ENCODE measurements at regions not wholly inside any gene's neighbourhood (a gene's known extent, or its start where the extent isn't known, plus 50 kb on each side); places are given as distances from the start of the nearest gene placed in this dataset.

DNA sequence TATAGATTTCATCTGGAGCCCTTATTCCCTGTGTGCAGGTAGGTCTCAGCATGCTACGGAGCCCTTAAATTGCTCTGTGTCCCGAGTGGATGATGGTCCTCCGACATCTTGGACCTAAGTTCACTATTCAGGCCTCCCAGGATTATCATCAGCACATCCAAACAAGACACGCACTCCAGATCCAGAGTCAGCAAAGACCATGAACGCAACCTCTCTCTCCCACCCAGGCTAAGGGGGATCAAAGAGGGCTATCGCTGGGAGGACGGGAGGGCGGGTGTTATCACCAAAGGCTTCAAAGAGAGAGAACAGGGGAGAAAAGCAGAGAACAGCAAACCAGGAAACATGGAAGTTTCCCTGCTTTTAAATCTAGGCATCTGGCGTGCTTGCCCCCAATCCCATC, 659.4 kb downstream of the TBC1D22A start:
- TF ChIP-seq TCF4 (CRISPR knock-in tag; IDR thresholded peaks at IDR 0.05; ENCODE audit: borderline replicate concordance) (no peak), ZC3H10 (CRISPR knock-in tag; IDR thresholded peaks at IDR 0.05) (no peak), CSDC2 (CRISPR knock-in tag; IDR thresholded peaks at IDR 0.05) (no peak), BACH2 (CRISPR knock-in tag; IDR thresholded peaks at IDR 0.05; ENCODE audit: borderline replicate concordance) (no peak)
- TF ChIP-seq, protein P1, sequence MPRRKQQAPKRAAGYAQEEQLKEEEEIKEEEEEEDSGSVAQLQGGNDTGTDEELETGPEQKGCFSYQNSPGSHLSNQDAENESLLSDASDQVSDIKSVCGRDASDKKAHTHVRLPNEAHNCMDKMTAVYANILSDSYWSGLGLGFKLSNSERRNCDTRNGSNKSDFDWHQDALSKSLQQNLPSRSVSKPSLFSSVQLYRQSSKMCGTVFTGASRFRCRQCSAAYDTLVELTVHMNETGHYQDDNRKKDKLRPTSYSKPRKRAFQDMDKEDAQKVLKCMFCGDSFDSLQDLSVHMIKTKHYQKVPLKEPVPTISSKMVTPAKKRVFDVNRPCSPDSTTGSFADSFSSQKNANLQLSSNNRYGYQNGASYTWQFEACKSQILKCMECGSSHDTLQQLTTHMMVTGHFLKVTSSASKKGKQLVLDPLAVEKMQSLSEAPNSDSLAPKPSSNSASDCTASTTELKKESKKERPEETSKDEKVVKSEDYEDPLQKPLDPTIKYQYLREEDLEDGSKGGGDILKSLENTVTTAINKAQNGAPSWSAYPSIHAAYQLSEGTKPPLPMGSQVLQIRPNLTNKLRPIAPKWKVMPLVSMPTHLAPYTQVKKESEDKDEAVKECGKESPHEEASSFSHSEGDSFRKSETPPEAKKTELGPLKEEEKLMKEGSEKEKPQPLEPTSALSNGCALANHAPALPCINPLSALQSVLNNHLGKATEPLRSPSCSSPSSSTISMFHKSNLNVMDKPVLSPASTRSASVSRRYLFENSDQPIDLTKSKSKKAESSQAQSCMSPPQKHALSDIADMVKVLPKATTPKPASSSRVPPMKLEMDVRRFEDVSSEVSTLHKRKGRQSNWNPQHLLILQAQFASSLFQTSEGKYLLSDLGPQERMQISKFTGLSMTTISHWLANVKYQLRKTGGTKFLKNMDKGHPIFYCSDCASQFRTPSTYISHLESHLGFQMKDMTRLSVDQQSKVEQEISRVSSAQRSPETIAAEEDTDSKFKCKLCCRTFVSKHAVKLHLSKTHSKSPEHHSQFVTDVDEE (CRISPR knock-in tag; IDR thresholded peaks at IDR 0.05) = no peak
- no peak for ATAC-seq

DNA sequence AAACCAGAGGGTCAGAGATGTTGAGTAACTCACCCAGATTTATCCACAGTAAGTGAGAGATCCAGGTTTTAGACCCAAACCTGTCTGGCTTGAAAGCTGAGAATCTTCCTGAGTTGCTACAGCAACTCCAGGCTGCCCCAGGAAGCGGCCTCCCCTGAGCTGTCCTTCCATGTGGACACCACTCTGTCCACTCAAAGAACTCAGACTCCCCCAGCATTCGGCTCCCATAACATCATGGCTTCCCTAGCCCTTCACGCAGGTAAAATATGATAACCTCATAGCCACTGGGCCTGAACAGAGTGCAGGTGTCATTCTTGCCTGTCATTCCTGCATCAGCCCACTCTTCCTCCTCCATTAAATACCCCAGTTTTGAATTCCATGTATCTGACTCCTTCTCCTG, 657.8 kb downstream of the TBC1D22A start:
- ATAC-seq = no peak
- TF ChIP-seq ZFP3 (CRISPR knock-in tag; IDR thresholded peaks at IDR 0.05) = no peak
- TF ChIP-seq OSR1 (CRISPR knock-in tag; IDR thresholded peaks at IDR 0.05) = no peak
- no peak for TF ChIP-seq SNAI2 (CRISPR knock-in tag; IDR thresholded peaks at IDR 0.05)
- TF ChIP-seq, protein P2, sequence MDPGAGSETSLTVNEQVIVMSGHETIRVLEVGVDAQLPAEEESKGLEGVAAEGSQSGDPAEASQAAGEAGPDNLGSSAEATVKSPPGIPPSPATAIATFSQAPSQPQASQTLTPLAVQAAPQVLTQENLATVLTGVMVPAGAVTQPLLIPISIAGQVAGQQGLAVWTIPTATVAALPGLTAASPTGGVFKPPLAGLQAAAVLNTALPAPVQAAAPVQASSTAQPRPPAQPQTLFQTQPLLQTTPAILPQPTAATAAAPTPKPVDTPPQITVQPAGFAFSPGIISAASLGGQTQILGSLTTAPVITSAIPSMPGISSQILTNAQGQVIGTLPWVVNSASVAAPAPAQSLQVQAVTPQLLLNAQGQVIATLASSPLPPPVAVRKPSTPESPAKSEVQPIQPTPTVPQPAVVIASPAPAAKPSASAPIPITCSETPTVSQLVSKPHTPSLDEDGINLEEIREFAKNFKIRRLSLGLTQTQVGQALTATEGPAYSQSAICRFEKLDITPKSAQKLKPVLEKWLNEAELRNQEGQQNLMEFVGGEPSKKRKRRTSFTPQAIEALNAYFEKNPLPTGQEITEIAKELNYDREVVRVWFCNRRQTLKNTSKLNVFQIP (CRISPR knock-in tag; IDR thresholded peaks at IDR 0.05; ENCODE audit: borderline replicate concordance, low read depth) = no peak
- no peak for TF ChIP-seq TCF4 (CRISPR knock-in tag; IDR thresholded peaks at IDR 0.05; ENCODE audit: borderline replicate concordance)
- TF ChIP-seq, protein P3, sequence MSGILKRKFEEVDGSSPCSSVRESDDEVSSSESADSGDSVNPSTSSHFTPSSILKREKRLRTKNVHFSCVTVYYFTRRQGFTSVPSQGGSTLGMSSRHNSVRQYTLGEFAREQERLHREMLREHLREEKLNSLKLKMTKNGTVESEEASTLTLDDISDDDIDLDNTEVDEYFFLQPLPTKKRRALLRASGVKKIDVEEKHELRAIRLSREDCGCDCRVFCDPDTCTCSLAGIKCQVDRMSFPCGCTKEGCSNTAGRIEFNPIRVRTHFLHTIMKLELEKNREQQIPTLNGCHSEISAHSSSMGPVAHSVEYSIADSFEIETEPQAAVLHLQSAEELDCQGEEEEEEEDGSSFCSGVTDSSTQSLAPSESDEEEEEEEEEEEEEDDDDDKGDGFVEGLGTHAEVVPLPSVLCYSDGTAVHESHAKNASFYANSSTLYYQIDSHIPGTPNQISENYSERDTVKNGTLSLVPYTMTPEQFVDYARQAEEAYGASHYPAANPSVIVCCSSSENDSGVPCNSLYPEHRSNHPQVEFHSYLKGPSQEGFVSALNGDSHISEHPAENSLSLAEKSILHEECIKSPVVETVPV (CRISPR knock-in tag; IDR thresholded peaks at IDR 0.05) = no peak
- TF ChIP-seq, protein P4, sequence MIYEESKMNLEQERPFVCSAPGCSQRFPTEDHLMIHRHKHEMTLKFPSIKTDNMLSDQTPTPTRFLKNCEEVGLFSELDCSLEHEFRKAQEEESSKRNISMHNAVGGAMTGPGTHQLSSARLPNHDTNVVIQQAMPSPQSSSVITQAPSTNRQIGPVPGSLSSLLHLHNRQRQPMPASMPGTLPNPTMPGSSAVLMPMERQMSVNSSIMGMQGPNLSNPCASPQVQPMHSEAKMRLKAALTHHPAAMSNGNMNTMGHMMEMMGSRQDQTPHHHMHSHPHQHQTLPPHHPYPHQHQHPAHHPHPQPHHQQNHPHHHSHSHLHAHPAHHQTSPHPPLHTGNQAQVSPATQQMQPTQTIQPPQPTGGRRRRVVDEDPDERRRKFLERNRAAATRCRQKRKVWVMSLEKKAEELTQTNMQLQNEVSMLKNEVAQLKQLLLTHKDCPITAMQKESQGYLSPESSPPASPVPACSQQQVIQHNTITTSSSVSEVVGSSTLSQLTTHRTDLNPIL (CRISPR knock-in tag; IDR thresholded peaks at IDR 0.05; ENCODE audit: low read depth) = no peak
- TF ChIP-seq PPARA (CRISPR knock-in tag; IDR thresholded peaks at IDR 0.05; ENCODE audit: borderline replicate concordance) = no peak
- TF ChIP-seq CSDC2 (CRISPR knock-in tag; IDR thresholded peaks at IDR 0.05) = no peak
- no peak for TF ChIP-seq ZFP30 (CRISPR knock-in tag; IDR thresholded peaks at IDR 0.05)
- no peak for TF ChIP-seq ESRRG (CRISPR knock-in tag; IDR thresholded peaks at IDR 0.05)
- no peak for TF ChIP-seq ZNF565 (CRISPR knock-in tag; conservative IDR thresholded peaks at IDR 0.05; ENCODE audit: low read depth)

DNA sequence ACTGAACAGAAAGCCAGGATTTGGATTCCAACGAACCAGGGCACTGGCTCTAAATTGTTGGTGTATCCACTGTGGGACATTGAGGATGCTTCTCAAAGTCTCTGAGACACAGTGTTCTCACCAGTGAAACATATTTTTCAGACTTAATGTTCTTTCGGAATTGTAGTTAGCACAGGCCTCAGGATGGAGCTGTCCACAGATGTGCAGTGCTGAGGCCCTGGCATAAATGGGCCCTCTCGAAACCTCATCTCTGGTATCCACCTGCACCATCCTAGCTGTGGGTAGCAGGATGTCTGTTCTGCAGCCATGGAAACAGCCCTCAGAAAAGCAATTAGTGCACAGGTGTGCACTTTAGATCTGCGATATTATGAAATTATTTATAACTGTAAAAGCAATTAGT, 656.8 kb downstream of the TBC1D22A start:
- ATAC-seq = no peak
- TF ChIP-seq BACH2 (CRISPR knock-in tag; IDR thresholded peaks at IDR 0.05; ENCODE audit: borderline replicate concordance) (no peak), ZNF8 (CRISPR knock-in tag; IDR thresholded peaks at IDR 0.05) (no peak), ZFP30 (CRISPR knock-in tag; IDR thresholded peaks at IDR 0.05) (no peak), GLIS3 (CRISPR knock-in tag; IDR thresholded peaks at IDR 0.05) (no peak)
- TF ChIP-seq, protein P3 (CRISPR knock-in tag; IDR thresholded peaks at IDR 0.05) = no peak

DNA sequence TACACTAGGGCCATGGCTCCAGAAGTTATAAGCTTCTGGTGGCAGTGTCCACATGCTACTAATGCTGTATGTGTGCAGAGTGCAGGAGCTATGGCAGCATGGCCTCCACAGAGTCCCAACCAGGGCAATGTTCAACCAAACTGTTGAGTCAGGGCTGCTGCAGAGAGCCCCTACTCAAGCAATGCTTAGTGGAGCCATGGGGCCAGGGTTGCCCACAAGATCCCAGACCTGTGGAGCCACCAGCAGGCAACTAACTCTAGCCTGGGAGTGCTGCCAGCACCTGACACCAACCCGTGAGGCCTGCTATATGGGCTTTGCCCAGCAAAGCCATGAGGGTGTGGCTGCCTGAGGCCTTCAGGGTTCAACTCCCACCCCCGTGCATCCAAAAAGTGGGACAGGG, 655.2 kb downstream of the TBC1D22A start:
- no peak for ATAC-seq
- TF ChIP-seq, protein P4 (CRISPR knock-in tag; IDR thresholded peaks at IDR 0.05; ENCODE audit: low read depth) = no peak
- TF ChIP-seq, protein P1 (CRISPR knock-in tag; IDR thresholded peaks at IDR 0.05) = no peak
- TF ChIP-seq, protein P2 (CRISPR knock-in tag; IDR thresholded peaks at IDR 0.05; ENCODE audit: borderline replicate concordance, low read depth) = no peak
- TF ChIP-seq CSDC2 (CRISPR knock-in tag; IDR thresholded peaks at IDR 0.05) (no peak), ZNF70 (CRISPR knock-in tag; IDR thresholded peaks at IDR 0.05) (no peak), TOX (CRISPR knock-in tag; IDR thresholded peaks at IDR 0.05; ENCODE audit: borderline replicate concordance) (no peak), SNAI2 (CRISPR knock-in tag; IDR thresholded peaks at IDR 0.05) (no peak), ZC3H10 (CRISPR knock-in tag; IDR thresholded peaks at IDR 0.05) (no peak)

Measured in SK-N-SH treated with all-trans-retinoic acid at 6 μM for 48 hours (cell line).